ENCODE measurements at regions not wholly inside any gene's neighbourhood (a gene's known extent, or its start where the extent isn't known, plus 50 kb on each side); places are given as distances from the start of the nearest gene placed in this dataset.

GRCh38 chr6:73965539-73966029 is 269.6 kb downstream of the CD109 start:
- no peaks in the 10 kb centered on the region for H3K9me3 ChIP-seq (ENCODE audit: low read length)
- DNase-seq: no peak
- no TSS peak for BruUV-seq (replicated peaks)
- H3K4me3 ChIP-seq (ENCODE audit: low read length): no peak overlapping the region
- H4K20me1 ChIP-seq (ENCODE audit: low read length): no peaks in the 10 kb centered on the region
- no peaks in the 10 kb centered on the region for H3F3A ChIP-seq (ENCODE audit: low read length, unreplicated experiment)
- ChIA-PET POLR2A (ENCODE audit: unreplicated experiment) (no interaction called here), CTCF (no interaction called here)
- intact Hi-C loops (cut with micrococcal nuclease): loop anchor here (5.0 kb wide), 1 partner anchor 223 kb away; no protein-coding TSS in a partner anchor
- no peaks in the 10 kb centered on the region for H3K9me2 ChIP-seq (replicated peaks; ENCODE audit: low read length)
- ATAC-seq: no peak
- H3K4me2 ChIP-seq (ENCODE audit: low read length): no peak overlapping the region
- H3K27ac ChIP-seq (ENCODE audit: low read length): no peak overlapping the region
- H3K27me3 ChIP-seq (ENCODE audit: low read length): no peaks in the 10 kb centered on the region
- H3K79me2 ChIP-seq (ENCODE audit: low read length): no peaks in the 10 kb centered on the region
- H3K9ac ChIP-seq (ENCODE audit: low read length): no peak overlapping the region
- H3K4me1 ChIP-seq (ENCODE audit: insufficient read depth, low read length): peaks cover 18% of the 10 kb centered on the region
- no peak for TF ChIP-seq CTCF (conservative IDR thresholded peaks at IDR 0.05; ENCODE audit: low read depth, low read length)
- no peaks in the 10 kb centered on the region for H3K36me3 ChIP-seq (ENCODE audit: low read depth, low read length)
- no peak overlapping the region for H2AFZ ChIP-seq (ENCODE audit: low read length)

- TF ChIP-seq EZH2 (IDR thresholded peaks at IDR 0.05; ENCODE audit: low read length, unreplicated experiment): no peak
- TF ChIP-seq EZH2phosphoT487 (IDR thresholded peaks at IDR 0.05; ENCODE audit: borderline replicate concordance, low read length): no peak
- TF ChIP-seq CTCF (conservative IDR thresholded peaks at IDR 0.05; ENCODE audit: low read depth, low read length): no peak
- BruUV-seq (replicated peaks): no TSS peak
- ChIA-PET CTCF (no interaction called here), POLR2A (ENCODE audit: unreplicated experiment) (interaction anchor here (0.6 kb wide), 1 partner anchor 555 kb away, joined by 7 read pairs; no protein-coding TSS in a partner anchor)
- Histone ChIP-seq H3K4me2 (ENCODE audit: low read length) (no peak overlapping the region), H3K36me3 (ENCODE audit: low read depth, low read length) (no peaks in the 10 kb centered on the region), H3F3A (ENCODE audit: low read length, unreplicated experiment) (no peaks in the 10 kb centered on the region), H3K4me3 (ENCODE audit: low read length) (no peak overlapping the region), H3K4me1 (ENCODE audit: insufficient read depth, low read length) (peaks cover 15% of the 10 kb centered on the region), H4K20me1 (ENCODE audit: low read length) (no peaks in the 10 kb centered on the region), H3K79me2 (ENCODE audit: low read length) (no peaks in the 10 kb centered on the region), H3K27me3 (ENCODE audit: low read length) (no peaks in the 10 kb centered on the region), H2AFZ (ENCODE audit: low read length) (no peak overlapping the region), H3K27ac (ENCODE audit: low read length) (no peak overlapping the region; the same call in 1 of the 2 replicates), H3K9me2 (replicated peaks; ENCODE audit: low read length) (no peaks in the 10 kb centered on the region), H3K9me3 (ENCODE audit: low read length) (no peaks in the 10 kb centered on the region), H3K9ac (ENCODE audit: low read length) (no peak overlapping the region)
- DNase-seq (peak; percentile 13), ATAC-seq (peak; percentile 55)
- intact Hi-C loops (cut with micrococcal nuclease): loop anchor here (5.0 kb wide), 1 partner anchor 107 kb away; no protein-coding TSS in a partner anchor
Observed at GRCh38 chr6:73964241-73964854, 268.3 kb downstream of the CD109 start.

- no peak for ATAC-seq
- H3K4me1 ChIP-seq (ENCODE audit: insufficient read depth, low read length): peaks cover under 1% of the 10 kb centered on the region
- no peak overlapping the region for H3K9ac ChIP-seq (ENCODE audit: low read length)
- H3K9me3 ChIP-seq (ENCODE audit: low read length): no peaks in the 10 kb centered on the region
- no peaks in the 10 kb centered on the region for H4K20me1 ChIP-seq (ENCODE audit: low read length)
- no peaks in the 10 kb centered on the region for H3K79me2 ChIP-seq (ENCODE audit: low read length)
- intact Hi-C loops (cut with micrococcal nuclease): loop anchor here (5.0 kb wide), 1 partner anchor 106 kb away; no protein-coding TSS in a partner anchor
- CTCF ChIA-PET: no interaction called here
- H2AFZ ChIP-seq (ENCODE audit: low read length): no peak overlapping the region
- H3K27me3 ChIP-seq (ENCODE audit: low read length): no peaks in the 10 kb centered on the region
- H3K36me3 ChIP-seq (ENCODE audit: low read depth, low read length): no peaks in the 10 kb centered on the region
- H3K9me2 ChIP-seq (replicated peaks; ENCODE audit: low read length): no peaks in the 10 kb centered on the region
- H3K27ac ChIP-seq (ENCODE audit: low read length): no peak overlapping the region
- H3K4me3 ChIP-seq (ENCODE audit: low read length): no peak overlapping the region
- POLR2A ChIA-PET (ENCODE audit: unreplicated experiment): no interaction called here
- DNase-seq: no peak
- no peak overlapping the region for H3K4me2 ChIP-seq (ENCODE audit: low read length)
- no TSS peak for BruUV-seq (replicated peaks)
- no peak for TF ChIP-seq EZH2phosphoT487 (IDR thresholded peaks at IDR 0.05; ENCODE audit: borderline replicate concordance, low read length)
- TF ChIP-seq CTCF (conservative IDR thresholded peaks at IDR 0.05; ENCODE audit: low read depth, low read length): no peak
- no peak for TF ChIP-seq EZH2 (IDR thresholded peaks at IDR 0.05; ENCODE audit: low read length, unreplicated experiment)
- no peaks in the 10 kb centered on the region for H3F3A ChIP-seq (ENCODE audit: low read length, unreplicated experiment)
Observed at GRCh38 chr6:73962884-73963283, 266.9 kb downstream of the CD109 start.
